Spleen (tissue), 7 donors: ENCODE measurements at regions not wholly inside any gene's neighbourhood (a gene's known extent, or its start where the extent isn't known, plus 50 kb on each side); places are given as distances from the start of the nearest gene placed in this dataset.
"Not testable (repeated sequence)": the region's sequence is repeated elsewhere in the genome, so short reads cannot be mapped to it uniquely, and the experiment has no call there.

ENCODE experiments used
- CTCF ChIP-seq, 11 experiments: fragments of 200-600 bp in 7 of 11; fragments of 450-650 bp in 4 of 11; sonication (generic) in 4 of 11; IDR thresholded peaks in 8 of 11; conservative IDR thresholded peaks in 3 of 11; 1 replicate in 7 of 11; 2 replicates in 4 of 11; pipeline versions ENCODE4 v1.4.0 to v1.8.0; 2016 to 2021; ENCODE audit warnings: antibody characterized with exemption in 11 of 11, inconsistent platforms in 4 of 11, mild to moderate bottlenecking in 1 of 11
- POLR2A ChIP-seq, 3 donors: fragments of 450-650 bp; IDR thresholded peaks; one replicate each; pipeline ENCODE4 v1.5.1; 2017; ENCODE audit warnings: antibody characterized with exemption in 3 of 3, mild to moderate bottlenecking in 1 of 3
- POLR2AphosphoS5 ChIP-seq, 3 donors: sonication (generic); formaldehyde crosslinking; IDR thresholded peaks; one replicate each; pipeline ENCODE4 v1.5.1; 2017; ENCODE audit warnings: antibody characterized with exemption in 3 of 3
- donor health status: DM: no; HTN: no; CAD: no; lungs with moderate emphysema.
- donor health status: DM: no; HTN: no; CAD: no.
- donor health status: DM: no; HTN: no; CAD: no.

DNA sequence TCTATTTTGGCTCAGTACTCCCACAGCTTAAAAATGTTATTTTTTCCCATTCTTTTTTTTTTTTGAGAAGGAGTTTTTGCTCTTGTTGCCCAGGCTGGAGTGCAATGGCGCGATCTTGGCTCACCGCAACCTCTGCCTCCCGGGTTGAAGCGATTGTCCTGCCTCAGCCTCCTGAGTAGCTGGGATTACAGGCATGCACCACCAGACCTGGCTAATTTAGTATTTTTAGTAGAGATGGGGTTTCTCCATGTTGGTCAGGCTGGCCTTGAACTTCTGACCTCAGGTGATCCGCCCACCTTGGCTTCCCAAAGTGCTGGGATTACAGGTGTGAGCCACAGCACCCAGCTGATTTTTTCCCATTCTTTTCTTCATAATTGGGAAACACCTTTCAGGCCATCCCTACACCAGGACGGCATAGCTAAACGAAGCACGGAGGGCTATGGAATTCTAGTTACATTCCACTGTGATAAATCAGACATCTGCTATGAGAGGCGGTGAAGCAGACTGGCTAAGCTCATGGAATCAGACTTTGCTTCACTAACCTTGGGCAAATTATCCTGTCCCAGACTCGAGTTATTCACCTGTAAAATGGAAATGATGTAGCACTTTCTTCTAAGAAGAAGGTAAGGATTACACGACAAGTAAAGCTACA, 68.7 kb upstream of the ZFAND5 start:
- TF ChIP-seq CTCF (IDR thresholded peaks at IDR 0.05 in 8 of 11, conservative IDR thresholded peaks at IDR 0.05 in 3 of 11); POLR2A (IDR thresholded peaks at IDR 0.05); POLR2AphosphoS5 (IDR thresholded peaks at IDR 0.05): not testable (repeated sequence)
